Mucosa of descending colon (tissue), 3 donors: ENCODE measurements at regions not wholly inside any gene's neighbourhood (a gene's known extent, or its start where the extent isn't known, plus 50 kb on each side); places are given as distances from the start of the nearest gene placed in this dataset.

Source experiments
- ATAC-seq: fragments of 200-7000 bp; cut with Tn5 transposase; one replicate; pipeline ENCODE4 v1.9.1; 2020; ENCODE audit warnings: mild to moderate bottlenecking, moderate library complexity
- DNase-seq, 3 donors: peaks; one replicate each; pipeline ENCODE4 v3.0.0-alpha.2; 2020
- H3K36me3 ChIP-seq: fragments of 200-600 bp; one replicate; pipeline ENCODE4 v1.8.0; 2021; ENCODE audit warnings: low read depth, mild to moderate bottlenecking
- H3K4me1 ChIP-seq: fragments of 200-600 bp; one replicate; pipeline ENCODE4 v1.8.0; 2021; ENCODE audit warnings: low read depth, mild to moderate bottlenecking
- H3K4me3 ChIP-seq: fragments of 200-600 bp; one replicate; pipeline ENCODE4 v1.8.0; 2021; ENCODE audit warnings: mild to moderate bottlenecking
- H3K9me3 ChIP-seq: fragments of 200-600 bp; one replicate; pipeline ENCODE4 v1.8.0; 2021; ENCODE audit warnings: mild to moderate bottlenecking
- intact Hi-C, 2 donors: fragments of 100-400 bp; cut with DNase I in 1 of 2; cut with micrococcal nuclease in 1 of 2; formaldehyde crosslinking; loops; one replicate each; pipeline versions ENCODE4 v1.11.0 to v1.11.1; 2022; cut with DNase I, micrococcal nuclease
- TF ChIP-seq, protein P1 (sequence below): fragments of 200-600 bp; IDR thresholded peaks from one replicate; pipeline ENCODE4 v1.8.0; 2022; ENCODE audit warnings: antibody characterized with exemption, mild to moderate bottlenecking
- donor health status: DM: no; HTN: no; CAD: no; lungs with moderate emphysema.
- donor health status: DM: no; HTN: no; CAD: no.
- donor health status: DM: no; HTN: yes; CAD: no.

DNA sequence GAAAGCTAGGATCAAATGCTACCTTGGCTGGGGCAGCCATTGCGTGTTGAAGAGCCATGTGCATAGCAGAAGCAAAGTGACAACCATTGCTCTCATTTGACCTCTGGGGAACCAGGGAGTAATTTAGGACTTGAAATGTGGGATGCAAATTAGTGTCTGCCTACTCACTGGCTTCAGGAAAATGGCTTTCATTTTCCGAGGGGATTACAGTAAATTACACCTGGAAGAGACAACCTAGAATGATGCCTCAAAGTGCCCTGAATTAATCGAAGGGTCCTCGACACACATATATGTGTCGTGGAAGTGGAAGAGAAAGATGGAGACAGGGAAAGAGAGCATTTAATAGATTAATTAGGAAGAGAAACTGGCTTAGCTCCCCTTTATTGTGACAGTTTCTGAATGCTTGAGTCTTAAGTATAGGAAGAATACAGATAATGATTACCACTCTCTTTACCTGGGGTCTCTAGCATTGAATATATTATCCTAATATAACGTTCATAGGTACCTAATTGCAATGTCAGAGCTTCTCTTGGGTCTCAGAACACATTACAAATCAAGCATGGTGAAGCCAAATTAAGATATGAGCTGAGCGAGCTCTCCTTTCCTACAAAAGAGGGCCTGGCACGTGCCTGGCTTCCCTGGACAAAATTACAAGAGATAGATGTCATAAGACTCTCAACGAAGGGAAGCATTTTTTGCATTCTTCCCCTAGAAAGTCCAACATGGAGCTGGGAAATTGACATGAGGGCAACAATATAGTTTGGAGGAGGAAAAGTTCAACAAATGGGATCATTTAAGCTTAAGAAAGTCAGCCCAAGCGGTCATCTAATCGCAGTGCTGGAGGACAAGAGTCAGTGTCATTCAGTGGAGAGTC lies 59.5 kb downstream of the MYCN start:
- DNase-seq, result no peak
- H3K36me3 ChIP-seq, result no peaks in the 10 kb centered on the region
- ATAC-seq, result no peak
- intact Hi-C loops, result no loop called here
- H3K4me1 ChIP-seq, result no peaks in the 10 kb centered on the region
- H3K9me3 ChIP-seq, result no peaks in the 10 kb centered on the region
- TF ChIP-seq, protein P1, sequence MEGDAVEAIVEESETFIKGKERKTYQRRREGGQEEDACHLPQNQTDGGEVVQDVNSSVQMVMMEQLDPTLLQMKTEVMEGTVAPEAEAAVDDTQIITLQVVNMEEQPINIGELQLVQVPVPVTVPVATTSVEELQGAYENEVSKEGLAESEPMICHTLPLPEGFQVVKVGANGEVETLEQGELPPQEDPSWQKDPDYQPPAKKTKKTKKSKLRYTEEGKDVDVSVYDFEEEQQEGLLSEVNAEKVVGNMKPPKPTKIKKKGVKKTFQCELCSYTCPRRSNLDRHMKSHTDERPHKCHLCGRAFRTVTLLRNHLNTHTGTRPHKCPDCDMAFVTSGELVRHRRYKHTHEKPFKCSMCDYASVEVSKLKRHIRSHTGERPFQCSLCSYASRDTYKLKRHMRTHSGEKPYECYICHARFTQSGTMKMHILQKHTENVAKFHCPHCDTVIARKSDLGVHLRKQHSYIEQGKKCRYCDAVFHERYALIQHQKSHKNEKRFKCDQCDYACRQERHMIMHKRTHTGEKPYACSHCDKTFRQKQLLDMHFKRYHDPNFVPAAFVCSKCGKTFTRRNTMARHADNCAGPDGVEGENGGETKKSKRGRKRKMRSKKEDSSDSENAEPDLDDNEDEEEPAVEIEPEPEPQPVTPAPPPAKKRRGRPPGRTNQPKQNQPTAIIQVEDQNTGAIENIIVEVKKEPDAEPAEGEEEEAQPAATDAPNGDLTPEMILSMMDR, result no peak
- H3K4me3 ChIP-seq, result no peak overlapping the region

DNA sequence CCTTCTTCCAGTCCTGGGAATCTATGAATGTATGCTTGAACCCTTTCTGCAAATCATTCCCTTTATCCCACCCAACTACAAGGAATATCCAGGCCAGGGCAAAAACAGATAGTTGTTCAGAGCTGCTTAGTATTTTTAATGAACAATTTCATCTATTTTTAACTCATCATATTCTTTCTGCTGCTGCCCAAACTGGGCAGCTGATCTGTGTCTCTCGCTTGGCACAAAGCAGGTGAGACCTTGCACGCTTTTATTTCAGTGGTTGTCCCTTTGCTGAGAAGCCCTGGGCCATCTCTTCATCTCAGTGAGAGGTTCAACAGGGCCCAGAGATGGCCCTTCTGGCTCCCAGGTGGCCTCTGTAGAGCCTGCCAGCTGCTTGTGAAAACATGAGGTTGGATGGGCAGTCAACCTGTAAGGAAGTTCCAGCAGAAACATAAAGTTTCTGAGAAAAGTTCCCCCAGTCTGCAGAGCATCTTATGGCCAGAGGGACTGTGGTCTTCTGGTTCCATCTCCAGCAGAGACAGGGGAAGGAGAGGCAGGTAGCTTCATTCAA lies 57.5 kb downstream of the MYCN start:
- no peaks in the 10 kb centered on the region for H3K4me1 ChIP-seq
- H3K4me3 ChIP-seq, result no peak overlapping the region
- TF ChIP-seq, protein P1, result no peak
- no peaks in the 10 kb centered on the region for H3K9me3 ChIP-seq
- no peaks in the 10 kb centered on the region for H3K36me3 ChIP-seq
- ATAC-seq, result no peak
- DNase-seq, result no peak
- intact Hi-C loops, result no loop called here

DNA sequence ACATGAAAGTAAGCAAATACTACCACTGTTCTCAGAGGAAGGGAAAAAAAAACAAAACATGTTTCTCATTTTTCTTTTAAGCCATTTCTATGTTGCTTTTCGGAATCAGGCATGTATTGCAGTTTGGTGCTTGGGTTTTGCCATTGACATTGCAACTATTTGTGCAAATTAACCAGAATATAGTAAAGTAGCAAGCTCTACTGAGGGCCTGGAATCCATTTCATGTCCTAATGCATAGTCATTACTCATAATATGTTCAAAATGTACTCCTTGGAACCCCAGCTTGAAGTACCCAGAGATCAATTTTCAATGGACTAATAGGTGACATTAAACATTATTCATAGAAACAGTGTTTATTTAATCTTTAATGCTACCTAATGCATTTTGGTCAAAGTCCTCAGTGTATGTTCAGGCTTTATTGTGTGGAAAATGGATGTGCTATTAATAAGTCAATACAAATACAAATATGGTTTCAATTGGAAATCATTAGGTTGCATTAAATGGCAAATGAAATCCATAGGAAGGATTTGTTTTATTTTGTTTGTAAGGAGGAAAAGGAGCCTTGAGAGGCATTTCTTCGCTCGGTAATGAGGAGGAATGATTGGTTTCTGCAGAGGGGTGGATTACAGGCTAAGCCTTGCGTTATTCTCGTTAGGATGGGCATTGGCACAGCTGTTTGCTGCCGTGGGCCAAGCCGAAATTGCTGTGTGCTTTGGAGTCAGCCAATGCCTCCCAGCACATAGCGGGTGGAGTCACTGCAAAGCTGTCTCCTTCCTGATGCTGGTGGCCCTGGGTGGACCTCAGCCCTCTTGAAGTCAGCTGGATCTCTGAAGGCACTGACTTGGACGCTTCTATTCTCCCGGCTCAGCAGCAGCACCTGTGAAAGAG lies 56.4 kb downstream of the MYCN start:
- intact Hi-C loops, result no loop called here
- no peak for DNase-seq
- H3K4me1 ChIP-seq, result no peaks in the 10 kb centered on the region
- no peak for ATAC-seq
- H3K36me3 ChIP-seq, result no peaks in the 10 kb centered on the region
- TF ChIP-seq, protein P1, result no peak
- no peaks in the 10 kb centered on the region for H3K9me3 ChIP-seq
- H3K4me3 ChIP-seq, result no peak overlapping the region
